ENCODE measurements at regions not wholly inside any gene's neighbourhood (a gene's known extent, or its start where the extent isn't known, plus 50 kb on each side); places are given as distances from the start of the nearest gene placed in this dataset.

DNA sequence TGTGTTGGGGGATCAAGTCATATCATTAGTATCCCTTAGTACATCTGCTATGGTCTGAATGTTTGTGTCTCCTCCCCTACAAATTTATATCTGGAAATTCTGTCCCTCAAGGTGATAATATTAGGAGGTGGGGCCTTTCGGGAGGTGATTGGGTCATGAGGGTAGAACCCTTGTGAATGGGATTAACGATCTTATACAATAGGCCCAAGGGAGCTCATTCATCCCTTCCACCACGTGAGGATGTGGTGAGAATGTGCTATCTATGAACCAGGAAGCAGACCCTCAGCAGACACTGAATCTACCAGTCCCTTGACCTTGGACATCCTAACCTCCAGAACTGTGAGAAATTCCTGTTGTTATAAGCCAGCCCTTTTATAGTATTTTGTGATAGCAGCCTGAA lies 110.7 kb downstream of the PTCSC3 start:
- no peaks in the 10 kb centered on the region for H3K9me3 Mint-ChIP-seq (ENCODE audit: low read depth)
- peaks cover 12% of the 10 kb centered on the region for H3K27me3 Mint-ChIP-seq (ENCODE audit: low read depth)
- no peak for DNase-seq (ENCODE audit: low spot score)
- no peak overlapping the region for H3K27ac Mint-ChIP-seq (ENCODE audit: unreplicated experiment)
- H3K36me3 Mint-ChIP-seq (ENCODE audit: low read depth) = no peaks in the 10 kb centered on the region
- no peak for TF ChIP-seq CTCF (IDR thresholded peaks at IDR 0.05)
- H3K4me3 Mint-ChIP-seq (ENCODE audit: unreplicated experiment) = no peak overlapping the region
- peaks cover 21% of the 10 kb centered on the region for H3K4me1 Mint-ChIP-seq (ENCODE audit: low read depth)

- Mint-ChIP-seq H3K27me3 (ENCODE audit: low read depth) (peaks cover 33% of the 10 kb centered on the region), H3K4me1 (ENCODE audit: low read depth) (peaks cover 3% of the 10 kb centered on the region)
Measured at GRCh38 chr14:36059531-36059930, 117.0 kb downstream of the PTCSC3 start.

DNA sequence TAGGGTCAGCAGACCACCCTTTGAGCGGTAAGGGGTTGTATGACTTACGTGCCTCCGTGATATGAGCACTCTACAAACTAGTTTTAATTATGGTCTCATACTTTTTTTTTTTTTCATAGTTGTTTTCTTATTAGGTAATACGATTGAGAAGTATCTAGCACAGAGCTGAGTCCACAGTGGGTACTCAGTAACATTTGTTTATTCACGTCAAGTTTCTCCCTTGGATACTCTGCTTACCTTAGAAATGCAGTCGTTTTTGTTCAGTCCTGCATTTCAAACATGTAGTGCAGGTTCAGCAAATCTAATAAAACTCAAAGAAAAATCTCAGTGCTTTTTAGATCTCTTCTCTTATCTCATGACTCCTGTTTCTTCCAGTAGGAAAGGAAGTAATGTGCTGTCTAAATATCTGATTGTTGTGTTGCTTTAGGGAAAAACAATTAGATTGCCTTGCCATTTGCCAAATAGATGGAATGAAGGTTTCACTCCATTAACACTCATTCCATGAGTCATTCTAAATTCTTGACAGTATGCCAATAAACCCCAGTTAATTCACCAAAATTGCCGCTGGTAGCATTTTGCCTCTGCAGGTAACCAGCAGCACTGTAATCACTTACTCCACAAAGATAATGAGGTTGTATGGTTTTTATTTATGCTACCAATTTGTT lies 118.9 kb downstream of the PTCSC3 start:
- H3K27me3 Mint-ChIP-seq (ENCODE audit: low read depth) = peaks cover 46% of the 10 kb centered on the region
- peaks cover 3% of the 10 kb centered on the region for H3K4me1 Mint-ChIP-seq (ENCODE audit: low read depth)
- no peaks in the 10 kb centered on the region for H3K9me3 Mint-ChIP-seq (ENCODE audit: low read depth)
- DNase-seq (ENCODE audit: low spot score) = no peak
- H3K4me3 Mint-ChIP-seq (ENCODE audit: unreplicated experiment) = no peak overlapping the region
- TF ChIP-seq CTCF (IDR thresholded peaks at IDR 0.05) = no peak
- H3K36me3 Mint-ChIP-seq (ENCODE audit: low read depth) = no peaks in the 10 kb centered on the region
- H3K27ac Mint-ChIP-seq (ENCODE audit: unreplicated experiment) = no peak overlapping the region

More at GRCh38 chr14:36059531-36059930, 117.0 kb downstream of the PTCSC3 start:
- no peak for TF ChIP-seq CTCF (IDR thresholded peaks at IDR 0.05)
- no peak for DNase-seq (ENCODE audit: low spot score)
- no peak overlapping the region for H3K27ac Mint-ChIP-seq (ENCODE audit: unreplicated experiment)
- no peaks in the 10 kb centered on the region for H3K36me3 Mint-ChIP-seq (ENCODE audit: low read depth)
- H3K9me3 Mint-ChIP-seq (ENCODE audit: low read depth) = no peaks in the 10 kb centered on the region
- no peak overlapping the region for H3K4me3 Mint-ChIP-seq (ENCODE audit: unreplicated experiment)

DNA sequence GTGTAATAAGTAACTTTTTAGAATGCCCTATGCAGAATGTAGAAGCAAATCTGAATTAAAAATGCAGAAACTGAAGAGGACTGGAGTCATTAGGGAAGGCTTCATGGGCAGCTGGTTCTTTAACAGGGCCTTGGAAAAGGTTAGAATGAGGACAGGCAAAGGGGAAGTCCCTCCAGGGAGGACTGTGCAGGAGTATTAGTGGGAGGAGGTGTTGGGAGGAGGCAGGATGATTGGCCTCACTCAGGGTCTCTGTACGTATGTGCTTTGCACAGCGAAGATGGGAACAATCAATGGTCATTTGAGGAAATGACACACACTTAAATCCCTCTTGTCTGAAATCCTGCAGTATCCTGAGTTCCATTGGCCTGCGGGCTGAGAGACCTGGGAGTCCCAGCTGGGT lies 119.7 kb downstream of the PTCSC3 start:
- H3K9me3 Mint-ChIP-seq (ENCODE audit: low read depth) = no peaks in the 10 kb centered on the region
- DNase-seq (ENCODE audit: low spot score) = no peak
- H3K36me3 Mint-ChIP-seq (ENCODE audit: low read depth) = no peaks in the 10 kb centered on the region
- TF ChIP-seq CTCF (IDR thresholded peaks at IDR 0.05) = no peak
- no peak overlapping the region for H3K4me3 Mint-ChIP-seq (ENCODE audit: unreplicated experiment)
- peaks cover 3% of the 10 kb centered on the region for H3K4me1 Mint-ChIP-seq (ENCODE audit: low read depth)
- peaks cover 46% of the 10 kb centered on the region for H3K27me3 Mint-ChIP-seq (ENCODE audit: low read depth)
- H3K27ac Mint-ChIP-seq (ENCODE audit: unreplicated experiment) = no peak overlapping the region

DNA sequence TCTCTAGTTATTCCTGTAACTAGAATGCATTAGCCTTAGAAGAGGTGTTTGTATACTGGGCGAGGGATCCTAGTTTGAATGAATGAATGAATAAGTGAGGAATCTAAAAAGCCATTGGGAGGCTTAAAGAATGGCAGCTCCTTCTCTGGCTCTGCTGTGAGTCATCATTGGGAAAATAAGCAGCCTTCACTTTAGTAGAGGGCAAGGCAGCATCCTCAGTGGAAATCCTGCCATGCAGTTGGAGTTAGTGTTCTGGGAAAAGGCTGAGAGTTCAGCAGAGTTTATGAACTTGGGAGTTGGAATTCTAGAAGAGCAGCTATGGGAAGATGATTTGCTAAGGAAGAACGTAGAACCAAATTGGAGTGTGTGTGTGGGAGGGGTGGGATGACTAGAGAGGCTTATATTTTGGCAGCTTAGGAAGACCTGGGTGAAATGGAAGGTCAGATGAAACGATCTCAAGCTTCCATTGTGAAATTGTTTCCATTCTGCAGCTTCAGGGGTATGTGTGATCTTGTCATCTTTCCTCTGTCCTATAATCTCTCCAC lies 120.8 kb downstream of the PTCSC3 start:
- TF ChIP-seq CTCF (IDR thresholded peaks at IDR 0.05) = no peak
- no peak for DNase-seq (ENCODE audit: low spot score)
- no peak overlapping the region for H3K27ac Mint-ChIP-seq (ENCODE audit: unreplicated experiment)
- H3K27me3 Mint-ChIP-seq (ENCODE audit: low read depth) = peaks cover 42% of the 10 kb centered on the region
- H3K36me3 Mint-ChIP-seq (ENCODE audit: low read depth) = no peaks in the 10 kb centered on the region
- no peaks in the 10 kb centered on the region for H3K9me3 Mint-ChIP-seq (ENCODE audit: low read depth)
- H3K4me1 Mint-ChIP-seq (ENCODE audit: low read depth) = peaks cover 3% of the 10 kb centered on the region
- H3K4me3 Mint-ChIP-seq (ENCODE audit: unreplicated experiment) = no peak overlapping the region
